ENCODE measurements at regions not wholly inside any gene's neighbourhood (a gene's known extent, or its start where the extent isn't known, plus 50 kb on each side); places are given as distances from the start of the nearest gene placed in this dataset.
A peak's percentile ranks its signal among the peaks of the same experiment; 100 is the strongest.
"Not testable (repeated sequence)": the region's sequence is repeated elsewhere in the genome, so short reads cannot be mapped to it uniquely, and the experiment has no call there.

DNA sequence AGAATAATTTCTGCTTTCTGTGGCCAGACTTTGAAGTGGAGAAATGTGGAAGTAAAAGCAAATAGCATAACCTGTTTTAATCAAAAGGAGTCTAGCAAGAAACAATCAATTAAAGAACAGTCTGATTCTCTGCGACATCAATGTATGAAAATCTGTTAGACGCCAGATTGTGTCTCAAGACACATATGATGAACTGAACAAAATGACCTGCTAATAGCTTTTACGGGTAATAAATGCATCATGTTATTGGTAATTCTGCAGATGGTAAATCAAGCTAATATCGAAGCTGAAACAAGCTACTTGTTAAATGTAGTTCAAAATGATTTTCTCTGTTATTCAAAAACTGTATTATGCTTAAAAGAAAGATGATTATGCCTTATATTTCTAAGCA, 208.5 kb upstream of the FIGN start:
- in situ Hi-C loops (cut with HindIII; ENCODE audit: low pct_unique_long_range_greater_than_20kb, low sequenced_read_pairs) = no loop called here

DNA sequence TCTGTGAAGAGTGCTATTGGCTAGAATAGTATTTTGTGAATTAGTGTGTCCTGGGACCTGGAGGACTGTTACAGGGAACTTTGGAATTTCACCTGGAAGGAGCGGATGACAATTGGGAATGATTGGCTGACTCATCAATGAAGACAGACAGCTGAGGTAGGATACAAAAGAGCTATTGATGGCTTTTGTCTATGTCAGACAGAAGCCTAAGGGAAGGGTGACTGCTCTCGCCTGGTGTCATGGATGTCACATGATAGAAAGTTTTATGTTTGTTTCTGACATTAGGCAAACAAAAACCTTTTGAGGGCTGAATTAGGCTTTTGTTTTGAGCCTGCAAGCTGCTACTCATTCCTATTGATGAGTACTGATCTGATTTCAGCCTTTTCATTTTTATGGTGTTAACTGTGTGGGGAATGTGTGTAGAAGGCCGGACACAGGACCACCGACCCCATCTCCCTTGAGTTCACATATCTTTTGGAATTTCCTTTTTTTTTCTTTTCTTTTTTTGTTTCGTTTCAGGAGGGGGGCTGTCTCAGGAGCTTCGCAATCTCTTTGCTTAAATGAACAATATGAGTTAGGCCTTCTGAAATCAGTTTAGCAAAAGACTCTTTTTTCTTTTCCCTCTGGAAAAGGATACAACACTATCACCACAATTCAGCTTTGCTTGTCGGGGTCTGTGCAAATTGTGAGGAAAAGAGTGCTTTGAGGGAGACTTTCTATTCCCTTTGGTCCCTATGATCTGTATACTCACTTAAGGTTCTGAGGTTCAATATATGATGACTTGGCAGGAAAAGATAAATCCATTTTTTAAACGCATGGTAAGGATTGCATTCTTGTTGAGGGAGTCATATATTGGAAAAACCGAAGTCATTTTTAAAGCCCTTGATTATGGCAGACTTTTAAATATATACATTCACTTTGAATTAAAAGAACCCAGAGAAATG, 207.9 kb upstream of the FIGN start:
- DNase-seq (ENCODE audit: low read depth) = no peak
- in situ Hi-C loops (cut with HindIII; ENCODE audit: low pct_unique_long_range_greater_than_20kb, low sequenced_read_pairs) = no loop called here

More for the DNA sequence above, 208.5 kb upstream of the FIGN start:
- DNase-seq (ENCODE audit: low read depth) = no peak

DNA sequence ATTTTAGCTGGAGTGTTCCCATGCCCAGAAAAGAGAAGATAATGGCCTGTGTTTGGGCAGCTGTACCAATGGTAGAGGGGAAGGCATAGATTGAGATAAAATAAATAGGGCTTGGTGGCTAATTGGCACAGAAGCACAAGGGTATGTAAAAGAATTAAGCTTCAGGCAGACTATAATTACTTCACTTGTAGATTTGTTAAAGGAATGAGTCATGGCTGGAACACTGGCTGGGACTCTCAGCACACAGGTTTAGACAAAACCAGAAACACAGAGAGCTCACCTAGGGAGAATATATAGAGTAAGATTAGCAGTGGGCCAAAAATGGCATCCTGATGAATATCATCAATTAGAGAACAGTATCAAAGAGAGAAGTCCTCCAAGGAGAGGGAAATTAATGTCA, 198.3 kb upstream of the FIGN start:
- in situ Hi-C loops (cut with HindIII; ENCODE audit: low pct_unique_long_range_greater_than_20kb, low sequenced_read_pairs) = no loop called here
- DNase-seq (ENCODE audit: low read depth) = no peak

DNA sequence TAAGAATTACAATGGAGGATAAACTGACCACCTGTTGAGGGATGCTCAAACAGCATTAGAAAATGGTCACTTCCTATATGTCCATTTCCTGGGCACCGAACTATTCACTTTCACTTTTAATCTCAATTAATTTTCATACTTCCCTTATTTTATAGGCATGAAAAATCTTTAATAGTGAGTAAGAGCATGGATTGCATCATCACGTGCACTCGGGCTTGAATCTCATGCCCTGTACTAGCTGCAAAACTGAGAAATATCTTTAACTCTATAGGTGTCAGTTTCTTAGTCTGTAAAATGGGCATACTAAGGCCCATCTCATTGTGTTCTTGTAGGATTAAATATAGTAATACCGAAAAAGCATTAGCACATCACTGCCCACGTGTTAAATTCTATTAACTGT, 183.9 kb upstream of the FIGN start:
- in situ Hi-C loops (cut with HindIII; ENCODE audit: low pct_unique_long_range_greater_than_20kb, low sequenced_read_pairs) = no loop called here
- no peak for DNase-seq (ENCODE audit: low read depth)

DNA sequence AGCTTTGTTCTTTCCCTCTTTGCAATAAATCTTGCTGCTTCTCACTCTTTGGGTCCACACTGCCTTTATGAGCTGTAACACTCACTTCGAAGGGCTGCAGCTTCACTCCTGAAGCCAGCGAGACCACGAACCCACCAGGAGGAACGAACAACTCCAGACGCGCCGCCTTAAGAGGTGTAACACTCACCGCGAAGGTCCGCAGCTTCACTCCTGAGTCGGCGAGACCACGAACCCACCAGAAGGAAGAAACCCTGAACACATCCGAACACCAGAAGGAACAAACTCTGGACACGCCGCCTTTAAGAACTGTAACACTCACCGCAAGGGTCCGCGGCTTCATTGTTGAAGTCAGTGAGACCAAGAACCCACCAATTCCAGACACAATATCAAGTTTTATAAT, 178.7 kb upstream of the FIGN start:
- in situ Hi-C loops (cut with HindIII; ENCODE audit: low pct_unique_long_range_greater_than_20kb, low sequenced_read_pairs); DNase-seq (ENCODE audit: low read depth): not testable (repeated sequence)

DNA sequence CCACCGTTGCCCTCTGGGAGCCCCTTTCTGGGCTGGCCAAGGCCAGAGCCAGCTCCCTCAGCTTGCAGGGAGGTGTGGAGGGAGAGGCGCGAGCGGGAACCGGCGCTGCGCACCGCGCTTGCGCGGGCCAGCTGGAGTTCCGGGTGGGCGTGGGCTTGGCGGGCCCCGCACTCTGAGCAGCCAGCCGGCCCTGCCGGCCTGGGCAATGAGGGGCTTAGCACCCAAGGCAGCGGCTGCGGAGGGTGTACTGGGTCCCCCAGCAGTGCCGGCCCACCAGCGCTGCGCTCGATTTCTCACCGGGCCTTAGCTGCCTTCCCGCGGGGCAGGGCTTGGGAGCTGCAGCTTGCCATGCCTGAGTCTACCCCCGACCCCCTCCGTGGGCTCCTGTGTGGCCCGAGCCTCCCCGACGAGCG, 177.7 kb upstream of the FIGN start:
- in situ Hi-C loops (cut with HindIII; ENCODE audit: low pct_unique_long_range_greater_than_20kb, low sequenced_read_pairs); DNase-seq (ENCODE audit: low read depth): not testable (repeated sequence)

DNA sequence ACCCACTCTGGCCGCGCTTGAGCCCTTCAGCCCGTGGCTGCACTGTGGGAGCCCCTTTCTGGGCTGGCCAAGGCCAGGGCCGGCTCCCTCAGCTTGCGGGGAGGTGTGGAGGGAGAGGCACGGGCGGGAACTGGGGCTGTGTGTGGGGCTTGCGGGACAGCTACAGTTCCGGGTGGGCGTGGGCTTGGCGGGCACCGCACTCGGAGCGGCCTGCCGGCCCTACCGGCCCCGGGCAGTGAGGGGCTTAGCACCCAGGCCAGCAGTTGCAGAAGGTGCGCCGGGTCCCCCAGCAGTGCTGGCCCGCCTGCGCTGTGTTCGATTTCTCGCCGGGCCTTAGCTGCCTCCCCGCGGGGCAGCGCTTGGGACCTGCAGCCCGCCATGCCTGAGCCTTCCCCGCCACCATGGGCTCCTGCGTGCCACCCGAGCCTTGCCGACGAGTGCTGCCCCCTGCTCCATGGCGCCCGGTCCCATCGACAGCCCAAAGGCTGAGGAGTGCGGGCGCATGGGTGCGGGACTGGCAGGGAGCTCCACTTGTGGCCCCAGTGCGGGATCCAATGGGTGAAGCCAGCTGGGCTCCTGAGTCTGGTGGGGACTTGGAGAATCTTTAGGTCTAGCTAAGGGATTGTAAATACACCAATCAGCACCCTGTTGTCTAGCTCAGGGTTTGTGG, 173.7 kb upstream of the FIGN start:
- DNase-seq (ENCODE audit: low read depth) = no peak
- in situ Hi-C loops (cut with HindIII; ENCODE audit: low pct_unique_long_range_greater_than_20kb, low sequenced_read_pairs) = no loop called here

DNA sequence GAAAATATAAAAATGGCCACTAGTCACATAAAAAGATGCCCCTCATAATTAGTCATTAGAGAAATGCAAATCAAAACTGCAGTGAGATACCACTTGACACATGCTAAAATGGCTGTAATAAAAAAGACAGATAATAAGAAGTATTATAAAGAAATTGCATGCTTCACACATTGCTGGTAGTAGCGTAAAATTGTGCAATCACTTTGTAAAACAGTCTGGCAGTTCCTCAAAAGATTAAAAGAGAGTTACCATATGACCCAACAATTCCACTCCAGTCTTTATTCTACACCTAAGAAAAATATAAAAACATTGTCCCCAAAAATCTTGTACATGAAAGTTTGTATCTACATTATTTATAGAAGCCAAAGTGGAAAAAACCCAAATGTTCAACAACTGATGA, 170.6 kb upstream of the FIGN start:
- in situ Hi-C loops (cut with HindIII; ENCODE audit: low pct_unique_long_range_greater_than_20kb, low sequenced_read_pairs) = no loop called here
- no peak for DNase-seq (ENCODE audit: low read depth)

DNA sequence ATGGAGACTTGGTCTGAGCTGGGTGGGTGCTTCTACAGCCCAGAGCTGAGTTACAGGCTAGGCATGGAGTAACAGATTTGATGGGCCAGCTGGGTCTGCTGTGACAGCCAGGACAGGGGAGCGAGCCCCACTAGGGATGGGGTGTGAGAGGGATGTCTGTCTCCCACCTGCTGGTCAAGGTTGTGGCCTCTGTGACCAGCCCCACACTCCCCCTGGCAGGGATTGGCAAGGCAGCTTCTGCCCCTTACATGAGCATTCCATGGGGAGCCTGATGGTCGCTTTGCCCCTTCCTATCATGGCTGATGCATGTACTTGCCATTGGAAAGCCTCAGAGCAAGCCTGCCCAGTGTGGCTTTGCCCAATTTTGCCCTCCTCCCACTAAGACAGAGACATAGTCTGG, 162.0 kb upstream of the FIGN start:
- in situ Hi-C loops (cut with HindIII; ENCODE audit: low pct_unique_long_range_greater_than_20kb, low sequenced_read_pairs) = no loop called here
- no peak for DNase-seq (ENCODE audit: low read depth)

DNA sequence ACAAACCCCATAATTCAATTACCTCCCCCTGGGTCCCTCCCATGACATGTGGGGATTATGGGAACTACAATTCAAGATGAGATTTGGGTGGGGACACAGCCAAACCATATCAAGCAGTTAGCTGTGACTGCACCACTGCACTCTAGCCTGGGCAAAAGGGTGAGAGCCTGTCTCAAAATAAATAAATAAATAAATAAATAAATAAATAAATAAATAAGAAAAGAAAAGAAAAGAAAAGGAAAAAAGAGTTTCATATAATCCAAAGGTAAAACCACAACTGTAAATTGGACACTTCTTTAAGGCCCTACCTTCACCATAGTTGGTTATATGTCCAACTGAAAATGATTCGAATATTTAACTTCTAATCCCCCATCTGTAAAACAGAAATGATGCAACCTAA, 157.6 kb upstream of the FIGN start:
- DNase-seq (ENCODE audit: low read depth); in situ Hi-C loops (cut with HindIII; ENCODE audit: low pct_unique_long_range_greater_than_20kb, low sequenced_read_pairs): not testable (repeated sequence)

DNA sequence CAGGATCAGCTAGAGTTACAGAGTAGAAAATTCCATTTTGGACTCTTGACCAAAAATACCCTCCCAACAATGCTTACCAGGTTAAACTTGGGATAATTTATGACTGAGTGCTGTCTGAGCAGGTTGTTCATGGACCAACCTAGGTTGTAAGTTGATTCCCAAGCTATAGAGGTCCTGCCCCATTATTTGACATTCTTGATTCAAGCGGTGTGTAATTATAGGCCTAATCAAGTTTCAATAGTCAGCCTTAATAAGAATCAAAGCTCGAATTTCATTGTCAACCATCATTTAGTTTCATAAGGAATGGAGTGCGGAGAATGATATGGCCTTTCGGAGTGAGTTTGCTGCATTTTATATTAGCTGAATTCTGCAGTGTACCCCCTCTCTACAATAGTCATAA, 152.8 kb upstream of the FIGN start:
- no peak for DNase-seq (ENCODE audit: low read depth)
- in situ Hi-C loops (cut with HindIII; ENCODE audit: low pct_unique_long_range_greater_than_20kb, low sequenced_read_pairs) = no loop called here

DNA sequence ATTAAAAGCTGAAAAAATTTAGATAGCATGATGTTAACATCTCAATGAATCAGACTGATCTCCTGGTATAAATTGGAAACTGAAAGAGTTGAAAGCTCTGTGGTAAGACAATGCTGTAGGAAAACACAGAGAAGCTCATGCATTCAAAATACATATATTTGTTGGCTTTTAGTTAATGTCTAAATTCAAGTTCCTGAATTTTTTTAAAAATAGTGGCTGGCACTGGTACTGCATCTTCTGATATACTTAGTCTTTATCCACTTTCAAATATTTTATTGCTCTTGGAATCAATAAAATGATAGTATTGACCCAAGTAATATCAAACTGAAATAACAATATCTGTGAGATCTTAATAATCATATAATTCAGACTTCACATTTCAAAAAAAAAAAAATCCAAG, 151.4 kb upstream of the FIGN start:
- in situ Hi-C loops (cut with HindIII; ENCODE audit: low pct_unique_long_range_greater_than_20kb, low sequenced_read_pairs) = no loop called here

DNA sequence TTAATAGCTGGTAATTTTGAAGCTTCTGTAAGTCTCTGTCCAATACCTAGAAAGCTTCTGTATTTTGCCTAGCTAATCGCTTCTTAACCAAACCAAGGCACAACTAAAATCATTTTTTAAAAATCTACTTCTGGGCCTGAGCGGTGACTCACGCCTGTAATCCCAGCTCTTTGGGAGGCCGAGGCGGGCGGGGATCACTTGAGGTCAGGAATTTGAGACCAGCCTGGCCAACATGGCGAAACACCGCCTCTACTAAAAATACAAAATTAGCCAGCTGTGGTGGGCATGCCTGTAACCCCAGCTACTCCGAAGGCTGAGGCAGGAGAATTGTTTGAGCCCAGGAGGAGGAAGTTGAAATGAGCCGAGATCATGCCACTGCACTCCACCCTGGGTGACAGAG, 148.6 kb upstream of the FIGN start:
- in situ Hi-C loops (cut with HindIII; ENCODE audit: low pct_unique_long_range_greater_than_20kb, low sequenced_read_pairs) = no loop called here

More for the DNA sequence above, 151.4 kb upstream of the FIGN start:
- DNase-seq (ENCODE audit: low read depth) = no peak

DNA sequence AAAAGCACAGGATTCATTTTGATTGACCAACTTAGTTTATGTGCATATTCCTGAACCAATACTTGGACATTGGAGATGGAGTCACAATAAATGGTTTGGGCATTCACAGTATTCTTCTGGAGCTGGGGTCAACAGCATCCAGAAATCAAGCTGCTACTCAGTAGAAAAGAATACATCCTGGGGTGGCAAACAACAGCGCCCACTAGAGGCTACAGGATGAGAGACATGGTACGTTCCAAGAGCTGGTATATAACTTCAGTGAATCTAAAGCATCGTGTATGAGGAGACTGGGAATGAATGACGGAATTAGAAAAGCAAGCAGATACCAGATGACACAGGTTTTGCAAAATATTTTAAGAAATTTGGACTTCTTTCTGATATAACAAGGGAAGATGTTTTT, 142.9 kb upstream of the FIGN start:
- in situ Hi-C loops (cut with HindIII; ENCODE audit: low pct_unique_long_range_greater_than_20kb, low sequenced_read_pairs) = no loop called here
- no peak for DNase-seq (ENCODE audit: low read depth)

More for the DNA sequence above, 148.6 kb upstream of the FIGN start:
- DNase-seq (ENCODE audit: low read depth) = no peak

DNA sequence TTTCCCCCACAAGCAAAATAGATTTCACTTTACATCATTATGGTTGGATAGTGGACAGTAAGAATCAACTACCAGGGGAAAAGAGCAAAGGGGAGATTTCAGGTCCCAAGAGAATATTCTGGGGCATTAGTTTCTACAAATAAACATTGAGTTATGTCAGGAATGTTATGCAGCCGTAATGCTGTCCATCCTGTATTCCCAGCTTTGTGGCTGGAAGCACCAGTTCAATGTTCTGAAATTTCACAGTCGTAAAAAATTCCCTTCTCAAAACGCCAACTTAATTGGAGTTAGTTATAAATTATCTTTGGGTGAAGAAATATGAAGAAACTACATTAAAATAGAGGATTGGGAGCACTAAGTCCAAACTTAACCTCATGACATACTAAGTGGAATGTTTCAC, 141.5 kb upstream of the FIGN start:
- DNase-seq (ENCODE audit: low read depth) = peak; percentile 75
- in situ Hi-C loops (cut with HindIII; ENCODE audit: low pct_unique_long_range_greater_than_20kb, low sequenced_read_pairs) = no loop called here

DNA sequence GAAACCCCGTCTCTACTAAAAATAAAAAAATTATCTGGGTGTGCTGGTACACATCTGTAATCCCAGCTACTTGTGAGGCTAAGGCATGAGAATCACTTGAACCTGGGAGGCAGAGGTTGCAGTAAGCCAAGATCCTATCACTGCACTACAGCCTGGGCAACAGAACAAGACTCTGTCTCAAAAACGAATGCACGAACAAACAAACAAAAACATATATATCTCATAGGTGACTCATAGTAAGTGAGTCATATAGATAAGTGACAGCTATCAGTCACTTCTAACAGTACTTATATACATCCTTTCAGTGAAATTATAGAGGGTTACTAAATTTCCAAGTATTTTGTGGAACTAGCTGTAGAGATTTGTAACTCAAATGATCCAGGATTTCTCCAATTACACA, 127.3 kb upstream of the FIGN start:
- in situ Hi-C loops (cut with HindIII; ENCODE audit: low pct_unique_long_range_greater_than_20kb, low sequenced_read_pairs) = no loop called here
- DNase-seq (ENCODE audit: low read depth) = no peak

DNA sequence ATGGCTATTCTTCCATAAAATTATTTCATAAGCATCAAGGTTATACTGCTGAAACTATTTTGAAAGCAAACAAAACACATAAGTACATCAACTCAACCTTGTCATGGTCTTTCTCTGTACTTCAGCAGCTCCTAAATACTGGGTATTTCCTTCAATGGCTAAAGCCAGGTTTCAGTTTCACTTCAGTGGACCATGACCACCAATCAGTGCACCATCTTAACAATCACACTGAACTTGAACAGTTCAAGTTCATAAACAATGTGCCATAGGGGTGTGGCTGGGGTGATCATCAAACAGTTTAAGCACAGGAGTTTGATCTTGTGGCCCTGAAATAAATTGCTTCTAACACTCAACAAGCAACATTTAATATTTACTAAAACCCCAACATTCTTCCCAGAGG, 124.1 kb upstream of the FIGN start:
- in situ Hi-C loops (cut with HindIII; ENCODE audit: low pct_unique_long_range_greater_than_20kb, low sequenced_read_pairs) = no loop called here
- peak; percentile 70 for DNase-seq (ENCODE audit: low read depth)

DNA sequence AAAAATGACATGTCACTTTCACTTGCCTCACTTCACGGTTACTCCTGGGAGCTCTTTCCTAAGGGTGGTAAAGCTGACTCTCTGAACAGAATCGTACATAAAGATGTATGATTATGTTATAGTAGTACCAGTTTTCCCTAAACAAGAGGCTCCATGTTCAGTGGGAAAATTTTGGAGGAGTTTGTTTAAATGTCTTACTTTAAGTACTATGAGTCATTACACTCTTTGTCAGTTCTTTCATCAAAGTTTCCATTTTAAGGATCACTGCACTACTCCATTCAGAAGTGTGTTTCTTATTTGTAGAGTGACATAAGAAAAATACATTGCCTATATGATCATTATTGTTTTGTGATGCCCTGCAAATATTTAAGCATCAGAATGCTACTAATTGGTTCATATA, 121.1 kb upstream of the FIGN start:
- peak; percentile 51 for DNase-seq (ENCODE audit: low read depth)
- in situ Hi-C loops (cut with HindIII; ENCODE audit: low pct_unique_long_range_greater_than_20kb, low sequenced_read_pairs) = no loop called here

DNA sequence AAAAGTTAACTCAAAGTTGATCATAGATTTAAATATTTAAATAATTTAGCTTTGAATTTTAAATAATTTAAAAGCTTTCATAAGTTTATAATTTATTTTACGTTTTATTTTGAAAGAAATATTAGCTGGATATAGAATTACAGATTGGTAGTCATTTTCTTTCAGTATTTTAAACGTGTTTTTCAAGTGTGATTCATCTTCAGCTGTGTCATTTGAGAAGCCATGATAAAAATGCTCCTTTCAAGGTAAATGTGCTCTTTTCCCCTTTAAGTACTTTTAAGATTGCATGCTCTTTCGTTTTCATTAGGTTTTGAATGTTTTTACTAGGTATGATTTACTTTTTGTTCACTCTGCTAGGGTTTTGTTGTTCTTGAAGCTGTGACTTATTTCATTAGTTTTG, 116.8 kb upstream of the FIGN start:
- no peak for DNase-seq (ENCODE audit: low read depth)
- in situ Hi-C loops (cut with HindIII; ENCODE audit: low pct_unique_long_range_greater_than_20kb, low sequenced_read_pairs) = no loop called here
